Loucy (cell line): ENCODE measurements at regions not wholly inside any gene's neighbourhood (a gene's known extent, or its start where the extent isn't known, plus 50 kb on each side); places are given as distances from the start of the nearest gene placed in this dataset.

Experiments
- CTCF ChIP-seq: fragments of 200-600 bp; sonication (generic); conservative IDR thresholded peaks from 2 replicates; pipeline ENCODE4 v1.5.1; 2014; ENCODE audit warnings: mild to moderate bottlenecking, antibody characterized with exemption, low read length
- EZH2phosphoT487 ChIP-seq: fragments of 200-600 bp; IDR thresholded peaks from 2 replicates; pipeline ENCODE4 v1.6.1; 2018; ENCODE audit warnings: antibody characterized with exemption, mild to moderate bottlenecking, moderate library complexity, borderline replicate concordance

DNA sequence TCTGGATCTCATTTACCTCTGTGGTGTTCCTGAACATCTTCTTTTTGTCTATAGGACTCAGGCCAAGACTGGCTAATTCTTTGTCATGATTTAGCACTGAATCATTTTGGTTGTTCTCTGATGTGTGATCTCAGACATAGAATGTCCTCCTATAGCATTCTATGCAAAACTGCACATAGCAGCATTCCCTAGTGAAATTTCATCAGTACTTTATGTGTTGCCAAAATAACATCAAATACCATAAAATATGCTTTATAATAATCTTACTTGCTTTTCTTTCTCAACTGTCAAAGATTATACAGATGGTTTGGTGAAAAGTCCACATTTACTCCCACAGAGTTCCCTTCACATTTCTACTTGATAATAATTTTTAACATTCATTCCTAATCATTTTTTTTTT is 115.7 kb upstream of the MPDZ start:
- no peak for TF ChIP-seq CTCF
- no peak for TF ChIP-seq EZH2phosphoT487
